ENCODE measurements at regions not wholly inside any gene's neighbourhood (a gene's known extent, or its start where the extent isn't known, plus 50 kb on each side); places are given as distances from the start of the nearest gene placed in this dataset.
"Not testable (repeated sequence)": the region's sequence is repeated elsewhere in the genome, so short reads cannot be mapped to it uniquely, and the experiment has no call there.

DNA sequence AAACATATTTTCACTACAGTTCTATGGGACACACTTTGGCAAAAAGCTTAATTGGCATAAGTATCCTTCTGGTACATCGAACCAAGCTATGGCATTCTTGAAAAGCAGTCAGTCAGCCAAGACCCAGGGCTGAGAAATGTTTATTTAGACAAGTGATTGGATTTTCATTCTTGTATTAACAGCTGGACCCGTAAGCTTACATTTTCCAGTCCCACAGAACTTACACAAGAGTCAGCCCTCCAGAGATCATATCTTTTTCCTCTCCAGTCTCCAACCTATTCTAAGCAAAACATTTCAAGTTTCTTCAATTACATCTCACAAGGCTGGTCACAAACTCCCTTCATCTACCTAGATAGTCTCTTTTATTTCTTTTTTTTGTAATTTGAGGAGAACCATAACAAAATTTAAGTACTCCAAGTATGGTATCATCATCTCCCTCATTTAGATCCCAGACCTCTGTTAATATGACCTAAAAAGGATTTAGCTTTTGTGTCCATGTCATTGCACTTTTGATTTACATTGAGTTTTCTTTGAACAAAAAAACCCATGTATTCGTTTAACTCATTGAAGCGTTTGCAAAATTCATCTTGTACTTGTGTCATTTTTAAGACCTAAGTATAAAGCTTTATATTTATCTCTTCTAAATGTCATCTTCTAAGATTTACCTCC, 67.9 kb upstream of the GRK3 start:
- Mint-ChIP-seq H3K9me3 (no peaks in the 10 kb centered on the region), H3K4me3 (no peak overlapping the region), H3K27ac (no peak overlapping the region), H3K27me3 (no peaks in the 10 kb centered on the region), H3K4me1 (peaks cover 12% of the 10 kb centered on the region), H3K36me3 (peaks cover 26% of the 10 kb centered on the region)
- no peak for DNase-seq

DNA sequence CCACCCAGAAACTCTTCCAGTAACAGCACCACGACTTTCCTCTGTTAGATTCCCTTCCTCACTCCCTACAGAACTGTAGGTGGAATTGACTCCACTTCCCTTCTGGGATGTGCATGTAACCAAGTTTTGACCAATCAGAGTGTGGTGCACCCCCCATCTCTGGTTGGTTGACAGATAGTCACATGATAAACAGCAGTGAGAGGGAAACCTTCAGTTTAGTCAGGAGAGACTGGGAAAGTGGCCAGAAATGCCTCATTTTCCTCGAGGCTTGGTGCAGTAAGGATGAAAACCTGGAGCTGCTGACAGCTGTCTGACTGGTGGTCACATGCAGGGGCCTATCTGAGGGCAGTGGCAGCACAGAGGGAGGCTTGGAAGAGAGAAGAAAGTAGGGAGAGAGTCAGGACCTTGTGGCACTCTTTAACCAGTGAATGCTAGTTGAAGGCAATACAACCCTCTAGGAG, 67.3 kb upstream of the GRK3 start:
- Mint-ChIP-seq H3K36me3 (peaks cover 22% of the 10 kb centered on the region), H3K27ac (no peak overlapping the region), H3K9me3 (no peaks in the 10 kb centered on the region), H3K27me3 (no peaks in the 10 kb centered on the region), H3K4me3 (no peak overlapping the region), H3K4me1 (peaks cover 15% of the 10 kb centered on the region)
- no peak for DNase-seq

- Mint-ChIP-seq H3K27ac (no peak overlapping the region), H3K36me3 (peaks cover 22% of the 10 kb centered on the region), H3K4me3 (no peak overlapping the region), H3K9me3 (no peaks in the 10 kb centered on the region), H3K27me3 (no peaks in the 10 kb centered on the region), H3K4me1 (peaks cover 15% of the 10 kb centered on the region)
- DNase-seq, result no peak
These were observed 66.8 kb upstream of the GRK3 start for GRCh38 chr22:25497716-25498115.

GRCh38 chr22:25500671-25501070, 63.8 kb upstream of the GRK3 start:
- not testable (repeated sequence) for DNase-seq, H3K27ac Mint-ChIP-seq, H3K4me1 Mint-ChIP-seq, H3K36me3 Mint-ChIP-seq, H3K9me3 Mint-ChIP-seq, H3K27me3 Mint-ChIP-seq, H3K4me3 Mint-ChIP-seq

- not testable (repeated sequence) for H3K4me3 Mint-ChIP-seq, H3K4me1 Mint-ChIP-seq, H3K36me3 Mint-ChIP-seq
These were observed 60.5 kb upstream of the GRK3 start for GRCh38 chr22:25504017-25504416.

GRCh38 chr22:25508161-25508560, 56.3 kb upstream of the GRK3 start:
- no peak overlapping the region for H3K4me3 Mint-ChIP-seq
- no peak for DNase-seq
- no peaks in the 10 kb centered on the region for H3K27me3 Mint-ChIP-seq
- H3K4me1 Mint-ChIP-seq, result no peaks in the 10 kb centered on the region
- no peaks in the 10 kb centered on the region for H3K9me3 Mint-ChIP-seq
- H3K27ac Mint-ChIP-seq, result no peak overlapping the region
- peaks cover 9% of the 10 kb centered on the region for H3K36me3 Mint-ChIP-seq

More at GRCh38 chr22:25504017-25504416, 60.5 kb upstream of the GRK3 start:
- not testable (repeated sequence) for H3K27me3 Mint-ChIP-seq, H3K27ac Mint-ChIP-seq, H3K9me3 Mint-ChIP-seq, DNase-seq

- Mint-ChIP-seq H3K9me3 (no peaks in the 10 kb centered on the region), H3K4me3 (no peak overlapping the region), H3K4me1 (no peaks in the 10 kb centered on the region)
These were observed 55.6 kb upstream of the GRK3 start for GRCh38 chr22:25508761-25509321.

DNA sequence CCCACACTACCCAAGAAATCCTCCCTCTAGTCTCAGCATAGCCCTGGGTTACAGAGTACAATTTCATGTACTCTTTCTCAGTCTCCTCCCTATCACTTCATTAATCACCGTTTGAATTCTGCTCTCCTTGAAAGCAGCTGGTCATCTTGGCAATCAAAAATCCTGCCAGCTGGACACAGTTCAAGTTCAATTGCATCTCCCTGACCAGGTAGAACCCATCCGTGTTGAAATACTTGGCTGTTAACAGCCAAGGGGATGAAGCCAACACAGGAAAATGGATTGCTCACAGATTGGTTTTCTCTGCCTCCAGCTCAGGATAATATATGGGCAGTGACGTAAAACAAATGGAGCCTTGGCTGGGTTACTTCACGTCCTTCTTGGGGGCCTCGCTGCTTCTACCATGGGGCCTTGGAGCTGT, 55.1 kb upstream of the GRK3 start:
- Mint-ChIP-seq H3K4me1 (no peaks in the 10 kb centered on the region), H3K27ac (no peak overlapping the region), H3K4me3 (no peak overlapping the region), H3K36me3 (peaks cover 9% of the 10 kb centered on the region), H3K27me3 (no peaks in the 10 kb centered on the region), H3K9me3 (no peaks in the 10 kb centered on the region)
- no peak for DNase-seq

More at GRCh38 chr22:25508761-25509321, 55.6 kb upstream of the GRK3 start:
- H3K36me3 Mint-ChIP-seq, result peaks cover 9% of the 10 kb centered on the region
- no peak overlapping the region for H3K27ac Mint-ChIP-seq
- no peak for DNase-seq
- H3K27me3 Mint-ChIP-seq, result no peaks in the 10 kb centered on the region

DNA sequence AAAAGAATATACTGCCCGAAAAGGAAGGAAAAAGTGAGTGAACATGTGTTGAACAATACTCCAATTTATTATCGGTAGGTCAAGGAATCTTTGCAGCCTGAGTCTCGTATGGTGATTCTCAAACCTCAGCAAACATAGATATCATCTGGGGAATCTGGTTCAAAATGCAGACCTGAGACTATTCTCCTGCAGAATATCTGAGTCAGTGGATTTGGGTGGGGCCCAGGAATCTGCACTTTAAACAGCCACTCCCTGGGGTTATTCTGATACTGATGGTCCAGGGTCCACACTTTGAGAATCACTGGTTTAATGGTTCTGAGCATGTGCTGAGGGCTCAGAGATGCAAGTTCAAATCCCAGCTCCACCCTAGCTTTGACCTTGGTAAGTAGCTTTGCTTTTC, 53.6 kb upstream of the GRK3 start:
- Mint-ChIP-seq H3K9me3 (no peaks in the 10 kb centered on the region), H3K27ac (no peak overlapping the region)

GRCh38 chr22:25511725-25512124, 52.8 kb upstream of the GRK3 start:
- no peak overlapping the region for H3K27ac Mint-ChIP-seq

More for the DNA sequence above, 53.6 kb upstream of the GRK3 start:
- H3K4me1 Mint-ChIP-seq, result no peaks in the 10 kb centered on the region
- peaks cover 9% of the 10 kb centered on the region for H3K36me3 Mint-ChIP-seq
- no peak for DNase-seq
- no peak overlapping the region for H3K4me3 Mint-ChIP-seq
- H3K27me3 Mint-ChIP-seq, result no peaks in the 10 kb centered on the region

DNA sequence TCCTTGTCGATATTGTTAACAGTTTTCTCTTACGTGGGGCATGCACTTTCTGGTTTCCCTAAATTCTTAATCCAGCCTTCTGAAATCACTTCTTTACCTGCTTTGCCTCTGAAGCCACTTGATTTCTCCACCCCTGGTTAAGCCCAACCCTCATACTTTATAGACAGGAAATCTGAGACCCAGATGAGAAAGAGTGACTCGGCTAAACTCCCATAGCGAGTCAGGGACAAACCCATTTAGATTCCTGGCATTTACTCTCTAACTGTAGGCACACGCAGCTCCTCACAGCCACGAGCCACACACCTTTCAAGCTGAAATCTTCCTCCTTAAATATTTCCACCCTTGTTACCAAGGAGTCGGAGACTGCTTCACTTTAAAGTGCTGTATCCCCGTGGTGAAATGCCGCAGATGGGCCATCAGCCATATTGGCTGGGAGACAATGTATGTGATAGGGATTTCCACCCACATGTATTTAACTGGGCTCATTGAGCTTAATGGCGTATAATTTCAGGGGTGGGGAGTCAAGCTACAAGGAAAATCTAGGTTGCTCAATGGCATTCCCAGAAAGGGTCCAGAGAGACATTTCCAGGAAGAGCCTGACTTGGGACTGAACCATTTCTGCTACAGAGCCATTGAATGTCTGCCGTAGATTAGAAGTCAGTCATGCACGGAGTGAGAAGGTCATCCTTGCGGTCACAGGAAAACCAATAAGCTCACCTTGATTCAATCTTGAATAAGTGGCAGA, 49.9 kb upstream of the GRK3 start:
- Mint-ChIP-seq H3K27me3 (no peaks in the 10 kb centered on the region), H3K4me3 (no peak overlapping the region), H3K36me3 (peaks cover 9% of the 10 kb centered on the region), H3K4me1 (no peaks in the 10 kb centered on the region), H3K27ac (no peak overlapping the region), H3K9me3 (no peaks in the 10 kb centered on the region)
- DNase-seq, result no peak

More at GRCh38 chr22:25511725-25512124, 52.8 kb upstream of the GRK3 start:
- Mint-ChIP-seq H3K4me1 (no peaks in the 10 kb centered on the region), H3K4me3 (no peak overlapping the region), H3K27me3 (no peaks in the 10 kb centered on the region), H3K36me3 (peaks cover 9% of the 10 kb centered on the region), H3K9me3 (no peaks in the 10 kb centered on the region)
- DNase-seq, result no peak
